IMR-90 (cell line): ENCODE measurements at regions not wholly inside any gene's neighbourhood (a gene's known extent, or its start where the extent isn't known, plus 50 kb on each side); places are given as distances from the start of the nearest gene placed in this dataset.
A peak's percentile ranks its signal among the peaks of the same experiment; 100 is the strongest.

Source experiments
- ATAC-seq: fragments of 200-7000 bp; cut with Tn5 transposase; 2 replicates; pipeline ENCODE4 v1.9.1; 2020; ENCODE audit warnings: low read depth, mild to moderate bottlenecking, moderate library complexity
- BruUV-seq: library from RNA; stranded (reverse); fragments of 400-500 nt; replicated peaks from 2 replicates; lab custom pipeline; 2021; lab: Mats Ljungman, UMichigan
- CTCF ChIA-PET: fragments of 300-600 bp; formaldehyde crosslinking; extraction: SDS; loops from one replicate; lab custom pipeline; 2021; ENCODE audit warnings: antibody characterized with exemption; lab: Yijun Ruan, JAX
- POLR2A ChIA-PET: fragments of 300-600 bp; sonication (Branson Sonifier 250); formaldehyde crosslinking; loops from one replicate; lab custom pipeline; 2022; ENCODE audit warnings: antibody characterized with exemption; ENCODE audit not compliant: unreplicated experiment; lab: Charles Lee
- DNase-seq: peaks from one replicate; pipeline ENCODE4 v3.0.0; 2013
- H2AFZ ChIP-seq: replicated peaks from 2 replicates; pipeline ENCODE3; 2013; ENCODE audit warnings: low read length, mild to moderate bottlenecking; ENCODE audit not compliant: poor library complexity
- H2AK5ac ChIP-seq: 2 replicates; pipeline ENCODE4 v1.6.1; 2013; ENCODE audit warnings: low read depth, low read length, inconsistent platforms
- H2AK9ac ChIP-seq: replicated peaks from 2 replicates; pipeline ENCODE3; 2013; ENCODE audit warnings: mild to moderate bottlenecking, low read depth, low read length, moderate library complexity; ENCODE audit not compliant: poor library complexity
- H2BK120ac ChIP-seq: 2 replicates; pipeline ENCODE4 v1.6.1; 2013; ENCODE audit warnings: low read depth, low read length, inconsistent platforms
- H2BK15ac ChIP-seq: 3 replicates; pipeline ENCODE4 v1.6.1; 2013; ENCODE audit warnings: low read depth, low read length, inconsistent platforms
- H2BK20ac ChIP-seq: 2 replicates; pipeline ENCODE4 v1.6.1; 2013; ENCODE audit warnings: low read depth, mild to moderate bottlenecking, inconsistent platforms, low read length, moderate library complexity
- H2BK5ac ChIP-seq: 2 replicates; pipeline ENCODE4 v1.6.1; 2013; ENCODE audit warnings: mild to moderate bottlenecking, low read depth, low read length, inconsistent platforms; ENCODE audit not compliant: poor library complexity, severe bottlenecking
- H3K14ac ChIP-seq: replicated peaks from 2 replicates; pipeline ENCODE4 v1.6.1; 2013; ENCODE audit warnings: low read depth, low read length, inconsistent platforms
- H3K18ac ChIP-seq: 2 replicates; pipeline ENCODE4 v1.6.1; 2013; ENCODE audit warnings: low read depth, low read length, control low read depth
- H3K23ac ChIP-seq: 2 replicates; pipeline ENCODE4 v1.6.1; 2013; ENCODE audit warnings: low read depth, low read length, inconsistent platforms
- H3K27ac ChIP-seq: 2 replicates; pipeline ENCODE4 v1.5.1; 2013; ENCODE audit warnings: mild to moderate bottlenecking, control low read depth, low read length; ENCODE audit not compliant: insufficient read depth
- H3K27me3 ChIP-seq: 2 replicates; pipeline ENCODE4 v1.6.1; 2013; ENCODE audit warnings: low read length; ENCODE audit not compliant: control insufficient read depth, insufficient read depth
- H3K36me3 ChIP-seq: 2 replicates; pipeline ENCODE4 v1.6.1; 2013; ENCODE audit warnings: low read length, mixed read lengths; ENCODE audit not compliant: control insufficient read depth, insufficient read depth
- H3K4ac ChIP-seq: 2 replicates; pipeline ENCODE4 v1.6.1; 2013; ENCODE audit warnings: low read depth, low read length, inconsistent platforms
- H3K4me1 ChIP-seq: 2 replicates; pipeline ENCODE4 v1.6.1; 2013; ENCODE audit warnings: low read length, mixed read lengths; ENCODE audit not compliant: control insufficient read depth, insufficient read depth
- H3K4me2 ChIP-seq: 2 replicates; pipeline ENCODE4 v1.6.1; 2013; ENCODE audit warnings: low read depth, mild to moderate bottlenecking, control low read depth, low read length, moderate library complexity
- H3K4me3 ChIP-seq: 2 replicates; pipeline ENCODE4 v1.5.1; 2013; ENCODE audit warnings: low read depth, mild to moderate bottlenecking, control low read depth, low read length, moderate library complexity; ENCODE audit not compliant: insufficient read depth
- H3K56ac ChIP-seq: 2 replicates; pipeline ENCODE4 v1.6.1; 2013; ENCODE audit warnings: low read length, inconsistent platforms; ENCODE audit not compliant: insufficient read depth; ENCODE audit errors: extremely low read depth
- H3K79me1 ChIP-seq, 2 experiments: 2 replicates each; pipeline ENCODE4 v1.6.1; 2013; ENCODE audit warnings: low read length in 2 of 2, inconsistent platforms in 1 of 2, low read depth in 1 of 2
- H3K9ac ChIP-seq: 2 replicates; pipeline ENCODE4 v1.6.1; 2013; ENCODE audit warnings: low read depth, low read length, control low read depth
- H3K9me1 ChIP-seq: 2 replicates; pipeline ENCODE4 v1.6.1; 2013; ENCODE audit warnings: low read length, inconsistent platforms; ENCODE audit not compliant: insufficient read depth
- H3K9me3 ChIP-seq: 2 replicates; pipeline ENCODE4 v1.6.1; 2013; ENCODE audit warnings: low read length; ENCODE audit not compliant: control insufficient read depth, insufficient read depth
- H4K20me1 ChIP-seq: 2 replicates; pipeline ENCODE4 v1.6.1; 2013; ENCODE audit warnings: low read length, inconsistent platforms; ENCODE audit not compliant: insufficient read depth
- H4K5ac ChIP-seq: 2 replicates; pipeline ENCODE4 v1.6.1; 2013; ENCODE audit warnings: mild to moderate bottlenecking, low read depth, low read length, control low read depth
- H4K8ac ChIP-seq, 2 experiments: 2 replicates each; pipeline ENCODE4 v1.6.1; 2013; ENCODE audit warnings: low read depth in 2 of 2, low read length in 2 of 2, control low read depth in 1 of 2, inconsistent platforms in 1 of 2
- H4K91ac ChIP-seq: 2 replicates; pipeline ENCODE4 v1.6.1; 2013; ENCODE audit warnings: low read depth, low read length, inconsistent platforms; ENCODE audit not compliant: insufficient read depth
- FOS ChIP-seq: fragments of 150-350 bp; IDR thresholded peaks from 2 replicates; pipeline ENCODE4 v1.6.1; 2016; ENCODE audit warnings: low read depth, low read length
- MAFK ChIP-seq: IDR thresholded peaks from 2 replicates; pipeline ENCODE4 v1.6.1; 2012; ENCODE audit warnings: low read depth, low read length, improper control_type of control experiment
- MXI1 ChIP-seq: IDR thresholded peaks from 2 replicates; pipeline ENCODE4 v1.6.1; 2012; ENCODE audit warnings: low read depth, mild to moderate bottlenecking, low read length, moderate library complexity, borderline replicate concordance
- WGBS, 2 experiments: methylation state at CpG; one replicate each; pipeline versions ENCODE4 v1.1.5 to v1.1.7; 2013; ENCODE audit warnings: missing lambda C conversion rate in 2 of 2; ENCODE audit not compliant: insufficient read length in 1 of 2; ENCODE audit errors: extremely low coverage in 2 of 2; 5-methylcytosine and 5-hydroxymethylcytosine counted together
- dilution Hi-C: fragments of 300-500 bp; cut with HindIII; formaldehyde crosslinking; loops from one replicate; pipeline ENCODE4 v1.14.3; 2018; ENCODE audit warnings: low sequenced_read_pairs; ENCODE audit not compliant: unreplicated experiment
- in situ Hi-C: fragments of 300-500 bp; cut with MboI; formaldehyde crosslinking; loops from 3 replicates; pipeline ENCODE4 v1.14.3; 2019; ENCODE audit warnings: low sequenced_read_pairs, inconsistent platforms, mixed read lengths
- intact Hi-C: fragments of 100-400 bp; cut with micrococcal nuclease; formaldehyde crosslinking; loops from 2 replicates; pipeline ENCODE4 v1.10.0; 2022

DNA sequence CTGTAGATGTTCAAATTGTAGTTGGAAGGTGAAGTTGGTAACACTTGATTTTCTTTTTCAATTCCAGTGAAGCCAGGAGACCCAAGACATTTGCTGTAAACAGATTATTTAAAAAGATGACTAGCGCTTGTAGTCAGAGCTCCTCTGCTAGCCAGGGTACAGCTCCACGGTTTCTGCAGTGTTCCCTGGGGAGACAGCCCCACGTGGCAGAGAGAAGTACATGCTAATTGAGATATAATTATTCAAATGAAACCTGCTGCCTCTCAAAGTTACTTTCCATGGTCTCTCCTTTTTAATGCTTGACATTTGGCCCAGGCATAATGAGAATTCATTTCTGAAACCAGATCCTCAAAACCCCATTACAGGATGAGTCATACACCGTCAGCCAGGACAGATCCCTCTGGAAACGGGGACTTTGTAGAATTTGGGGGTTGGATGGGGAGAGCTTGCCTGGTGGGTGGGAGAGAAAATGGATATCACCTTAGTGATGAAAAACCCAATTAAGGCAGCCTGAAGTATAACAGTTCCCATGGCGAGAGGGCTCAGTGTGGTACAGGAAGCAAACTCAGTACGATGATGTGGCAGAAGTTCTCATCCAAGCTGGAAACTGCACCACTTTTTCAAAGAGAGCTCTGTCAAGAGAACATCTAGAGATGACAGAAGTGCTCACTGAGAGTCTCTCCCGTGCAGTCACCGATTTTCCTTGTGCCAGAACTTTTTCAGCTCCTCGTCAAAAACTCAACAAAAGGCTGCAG is 637.7 kb upstream of the TMEM132C start:
- Histone ChIP-seq H3K79me1 (no peaks in the 10 kb centered on the region), H3K9me3 (peaks cover 2% of the 10 kb centered on the region; the same call in 1 of the 2 replicates), H2BK120ac (peak overlapping the region; percentile 80; the same call in 1 of the 2 replicates), H3K4me1 (peaks cover 3% of the 10 kb centered on the region; the same call in 1 of the 2 replicates), H4K8ac (peak overlapping the region in 1 of 2 experiments; percentile 14; a peak in 1 of 4 replicates), H2BK20ac (peak overlapping the region; percentile 50; the same call in 1 of the 2 replicates), H3K14ac (0 out of 2 replicates have a peak overlapping the region, but pooled peaks have one; percentile 41), H3K4me3 (no peak overlapping the region), H3K23ac (no peak overlapping the region), H2AK9ac (no peak overlapping the region), H3K4me2 (no peak overlapping the region; the same call in 1 of the 2 replicates), H4K5ac (no peak overlapping the region), H3K27ac (no peak overlapping the region), H3K9me1 (no peaks in the 10 kb centered on the region), H2AFZ (no peak overlapping the region), H3K56ac (no peak overlapping the region), H2BK15ac (no peak overlapping the region), H3K36me3 (no peaks in the 10 kb centered on the region), H3K18ac (peak overlapping the region; percentile 59; the same call in 1 of the 2 replicates), H3K4ac (no peak overlapping the region), H3K27me3 (no peaks in the 10 kb centered on the region), H3K9ac (no peak overlapping the region), H2AK5ac (no peak overlapping the region), H4K91ac (no peak overlapping the region), H4K20me1 (no peaks in the 10 kb centered on the region), H2BK5ac (peak overlapping the region; percentile 69)
- ATAC-seq (no peak), DNase-seq (peak; percentile 15)
- intact Hi-C loops, result no loop called here
- dilution Hi-C loops, result no loop called here
- CTCF ChIA-PET, result no interaction called here
- TF ChIP-seq MAFK (no peak), MXI1 (no peak), FOS (peak; percentile 18; the same call in 1 of the 2 replicates)
- BruUV-seq, result no TSS peak
- POLR2A ChIA-PET, result no interaction called here
- in situ Hi-C loops, result no loop called here
- 40% methylated on average over 1 of the region's 10 CpGs; no CpG with 5 or more reads in 1 of the 2 experiments for WGBS, 2 experiments
